Left ventricle myocardium inferior (tissue), 1 donor: ENCODE measurements at regions not wholly inside any gene's neighbourhood (a gene's known extent, or its start where the extent isn't known, plus 50 kb on each side); places are given as distances from the start of the nearest gene placed in this dataset.

Source experiments
- DNase-seq: peaks from one replicate; pipeline ENCODE4 v3.0.0-alpha.2; 2020
- H3K27ac ChIP-seq: fragments of 200-600 bp; replicated peaks from 2 replicates; pipeline ENCODE4 v1.8.0; 2021
- H3K27me3 ChIP-seq: fragments of 200-600 bp; 2 replicates; pipeline ENCODE4 v1.8.0; 2021; ENCODE audit warnings: low read depth
- H3K36me3 ChIP-seq: fragments of 200-600 bp; 2 replicates; pipeline ENCODE4 v1.8.0; 2021
- H3K4me1 ChIP-seq: fragments of 200-600 bp; 2 replicates; pipeline ENCODE4 v1.8.0; 2021
- H3K4me3 ChIP-seq: fragments of 200-600 bp; 2 replicates; pipeline ENCODE4 v1.8.0; 2021; ENCODE audit warnings: mild to moderate bottlenecking, moderate library complexity
- H3K9me3 ChIP-seq: fragments of 200-600 bp; replicated peaks from 2 replicates; pipeline ENCODE4 v1.8.0; 2021
- CTCF ChIP-seq: fragments of 200-600 bp; IDR thresholded peaks from 2 replicates; pipeline ENCODE4 v1.8.0; 2021; ENCODE audit warnings: antibody characterized with exemption, mild to moderate bottlenecking, borderline replicate concordance
- intact Hi-C: fragments of 100-400 bp; cut with micrococcal nuclease; formaldehyde crosslinking; loops from one replicate; pipeline ENCODE4 v1.11.0; 2022
- donor health status: DM: no; HTN: yes; CAD: no; lungs with severe emphysema.

GRCh38 chr4:96652821-96653220 is 812.9 kb downstream of the PDHA2 start:
- DNase-seq, result no peak

GRCh38 chr4:96654045-96654444 is 814.2 kb downstream of the PDHA2 start:
- Histone ChIP-seq H3K36me3 (no peaks in the 10 kb centered on the region), H3K9me3 (no peaks in the 10 kb centered on the region), H3K27ac (no peak overlapping the region), H3K4me1 (no peaks in the 10 kb centered on the region), H3K4me3 (no peak overlapping the region), H3K27me3 (no peaks in the 10 kb centered on the region)
- intact Hi-C loops, result no loop called here
- no peak for DNase-seq
- no peak for TF ChIP-seq CTCF

More at GRCh38 chr4:96652821-96653220, 812.9 kb downstream of the PDHA2 start:
- Histone ChIP-seq H3K27me3 (no peaks in the 10 kb centered on the region), H3K36me3 (no peaks in the 10 kb centered on the region), H3K4me3 (no peak overlapping the region), H3K9me3 (no peaks in the 10 kb centered on the region), H3K27ac (no peak overlapping the region), H3K4me1 (no peaks in the 10 kb centered on the region)
- no peak for TF ChIP-seq CTCF
- intact Hi-C loops, result no loop called here

- Histone ChIP-seq H3K4me1 (no peaks in the 10 kb centered on the region), H3K9me3 (peaks cover 3% of the 10 kb centered on the region), H3K4me3 (no peak overlapping the region), H3K27me3 (no peaks in the 10 kb centered on the region), H3K36me3 (no peaks in the 10 kb centered on the region), H3K27ac (no peak overlapping the region)
- TF ChIP-seq CTCF, result no peak
- intact Hi-C loops, result no loop called here
- no peak for DNase-seq
These were observed 830.5 kb downstream of the PDHA2 start for GRCh38 chr4:96670381-96670780.

- no peak overlapping the region for H3K4me3 ChIP-seq
- no peak for TF ChIP-seq CTCF
- H3K9me3 ChIP-seq, result no peaks in the 10 kb centered on the region
- no peaks in the 10 kb centered on the region for H3K36me3 ChIP-seq
- intact Hi-C loops, result no loop called here
- H3K4me1 ChIP-seq, result no peaks in the 10 kb centered on the region
- H3K27ac ChIP-seq, result no peak overlapping the region
- no peaks in the 10 kb centered on the region for H3K27me3 ChIP-seq
- no peak for DNase-seq
These were observed 835.5 kb downstream of the PDHA2 start for GRCh38 chr4:96675416-96675815.

- Histone ChIP-seq H3K36me3 (no peaks in the 10 kb centered on the region), H3K4me1 (no peaks in the 10 kb centered on the region), H3K27ac (no peak overlapping the region), H3K27me3 (no peaks in the 10 kb centered on the region), H3K9me3 (no peaks in the 10 kb centered on the region), H3K4me3 (no peak overlapping the region)
- no peak for TF ChIP-seq CTCF
- intact Hi-C loops, result no loop called here
- DNase-seq, result no peak
These were observed 836.0 kb downstream of the PDHA2 start for GRCh38 chr4:96675896-96676295.

GRCh38 chr4:96676754-96677435 is 837.0 kb downstream of the PDHA2 start:
- intact Hi-C loops, result no loop called here
- Histone ChIP-seq H3K27me3 (no peaks in the 10 kb centered on the region), H3K4me1 (no peaks in the 10 kb centered on the region), H3K9me3 (no peaks in the 10 kb centered on the region), H3K36me3 (no peaks in the 10 kb centered on the region), H3K4me3 (no peak overlapping the region), H3K27ac (no peak overlapping the region)
- no peak for TF ChIP-seq CTCF
- DNase-seq, result no peak
